Fibroblast of lung (primary cell): ENCODE measurements at regions not wholly inside any gene's neighbourhood (a gene's known extent, or its start where the extent isn't known, plus 50 kb on each side); places are given as distances from the start of the nearest gene placed in this dataset.

ENCODE experiments used
- CTCF ChIP-seq, 2 donors: IDR thresholded peaks in 1 of 2; conservative IDR thresholded peaks in 1 of 2; 1 replicate in 1 of 2; 2 replicates in 1 of 2; pipeline ENCODE4 v1.5.1; 2011 to 2012; ENCODE audit warnings: low read length in 2 of 2, control low read depth in 1 of 2, inconsistent platforms in 1 of 2, low read depth in 1 of 2, mild to moderate bottlenecking in 1 of 2
- EZH2 ChIP-seq: IDR thresholded peaks from 2 replicates; pipeline ENCODE4 v1.5.1; 2012; ENCODE audit warnings: low read length, control low read depth, mild to moderate bottlenecking; ENCODE audit errors: missing control alignments

- TF ChIP-seq CTCF (conservative IDR thresholded peaks at IDR 0.05 in 1 of 2, IDR thresholded peaks at IDR 0.05 in 1 of 2; ENCODE audit: low read depth in 1 of 2, low read length in 2 of 2), result no peak
- no peak for TF ChIP-seq EZH2
These were observed 181.9 kb downstream of the OPA1 start for GRCh38 chr3:193774916-193775285.
